Nucleus accumbens (tissue), 56 donors: ENCODE measurements at regions not wholly inside any gene's neighbourhood (a gene's known extent, or its start where the extent isn't known, plus 50 kb on each side); places are given as distances from the start of the nearest gene placed in this dataset.

Experiments used
- DNase-seq, 56 donors: peaks; one replicate each; lab custom pipeline; 2025; lab: John Stamatoyannopoulos, UW

DNA sequence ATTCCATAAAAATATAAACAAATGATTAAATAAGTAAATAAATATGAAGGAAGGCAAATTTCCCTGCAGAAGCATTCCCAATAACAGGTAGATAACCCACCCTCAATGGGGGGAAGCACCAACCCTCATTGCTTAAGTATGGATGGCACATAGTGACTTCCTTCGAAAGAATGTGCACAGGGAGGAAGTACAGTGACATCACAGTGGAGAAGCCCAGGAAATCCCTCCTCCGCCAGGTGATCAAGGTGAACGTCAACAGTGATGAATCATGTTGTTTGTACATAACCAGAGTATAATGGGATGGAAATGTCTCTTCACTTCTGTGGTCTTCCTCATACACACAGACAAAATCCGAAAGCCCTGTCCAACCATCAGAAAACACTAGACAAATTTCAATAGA is 267.9 kb downstream of the THBS2 start:
- DNase-seq: no peak

DNA sequence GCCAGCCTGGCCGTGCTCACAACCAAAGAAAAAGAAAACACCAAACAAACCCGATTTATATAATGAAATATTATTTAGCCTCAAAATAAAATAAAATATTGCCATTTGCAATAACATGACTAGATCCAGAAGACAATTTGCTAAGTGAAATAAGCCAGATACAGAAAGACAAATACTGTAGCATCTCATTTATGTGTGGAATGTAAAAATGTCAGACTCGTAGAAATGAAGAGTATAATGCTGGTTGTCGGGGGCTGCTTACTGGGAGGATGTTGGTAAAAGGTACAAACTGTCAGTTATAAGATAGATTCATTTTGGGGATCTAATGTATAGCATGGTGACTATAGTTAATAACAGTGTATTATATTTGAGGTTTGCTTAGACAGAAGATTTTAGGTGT is 269.7 kb downstream of the THBS2 start:
- no peak for DNase-seq

DNA sequence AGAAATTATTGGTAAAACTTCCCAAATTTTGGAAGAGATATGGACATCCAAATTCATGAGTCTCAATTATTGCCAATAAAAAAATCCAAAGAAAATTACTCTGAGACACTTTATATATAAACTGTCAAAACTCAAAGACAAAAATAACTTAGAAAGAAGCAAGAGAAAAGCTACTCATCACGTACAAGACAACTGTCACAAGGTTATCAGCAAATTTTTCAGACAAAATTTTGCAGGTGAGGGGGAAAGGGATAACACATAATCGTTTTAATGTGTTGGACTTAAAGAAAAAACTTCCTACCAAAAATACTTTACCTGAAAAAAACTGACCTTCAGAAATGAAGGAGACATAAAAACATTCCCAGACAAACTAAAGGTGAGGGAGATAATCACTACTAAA is 272.5 kb downstream of the THBS2 start:
- DNase-seq: no peak

DNA sequence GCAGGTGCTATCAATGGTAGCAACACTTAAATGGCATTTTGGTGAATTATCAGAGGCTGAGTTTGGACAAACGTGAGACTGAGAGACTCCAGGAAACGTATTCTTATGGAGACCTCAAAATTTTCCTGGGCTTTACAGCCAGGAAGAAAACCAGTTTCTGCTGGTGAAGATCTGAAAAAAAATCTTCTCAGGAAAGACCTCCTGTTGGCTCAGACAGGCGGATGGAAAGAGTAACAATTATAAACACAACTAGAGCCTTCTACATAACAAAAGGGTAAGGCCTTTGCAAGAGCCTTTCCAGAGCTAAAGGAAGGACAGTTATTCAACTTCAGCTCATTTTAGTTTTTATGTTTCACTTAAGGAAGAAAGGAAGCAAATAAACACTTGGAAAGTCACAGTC is 274.4 kb downstream of the THBS2 start:
- no peak for DNase-seq

DNA sequence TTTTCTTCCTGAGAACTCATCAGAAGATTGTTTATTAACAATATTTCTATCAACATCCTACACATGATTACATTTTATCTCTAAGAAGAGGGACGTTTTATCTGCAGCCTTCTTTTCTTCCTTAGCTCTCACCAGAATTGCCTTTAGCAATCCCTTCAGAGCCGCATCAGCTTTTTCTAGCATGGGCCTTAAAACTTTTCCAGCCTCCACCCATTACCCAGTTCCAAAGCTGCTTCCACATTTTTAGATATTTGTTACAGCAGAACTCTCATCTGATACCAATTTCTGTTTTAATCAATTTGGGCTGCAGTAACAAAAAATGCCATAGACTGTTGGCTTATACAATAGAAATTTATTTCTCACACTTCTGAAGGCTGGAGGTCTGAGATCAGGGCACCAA is 281.5 kb downstream of the THBS2 start:
- no peak for DNase-seq

DNA sequence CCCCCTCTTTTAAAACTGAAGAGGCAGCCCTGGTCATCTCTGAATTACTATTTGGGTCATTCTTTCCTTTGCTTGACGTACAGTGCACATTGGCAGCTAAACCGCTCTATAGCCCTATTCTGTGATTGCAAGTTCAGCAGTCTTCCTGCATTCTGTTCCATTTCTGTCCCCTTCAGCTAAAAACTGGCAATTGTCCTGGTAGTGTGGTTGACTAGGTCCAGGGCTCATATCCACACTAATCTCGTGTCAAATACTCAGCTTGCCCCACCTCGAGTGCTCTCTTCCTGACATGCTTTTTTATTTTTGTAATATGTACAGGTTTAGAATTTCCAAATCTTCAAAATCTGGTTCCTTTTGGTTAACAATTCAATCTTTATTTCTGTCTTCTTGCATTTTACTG is 282.1 kb downstream of the THBS2 start:
- no peak for DNase-seq

DNA sequence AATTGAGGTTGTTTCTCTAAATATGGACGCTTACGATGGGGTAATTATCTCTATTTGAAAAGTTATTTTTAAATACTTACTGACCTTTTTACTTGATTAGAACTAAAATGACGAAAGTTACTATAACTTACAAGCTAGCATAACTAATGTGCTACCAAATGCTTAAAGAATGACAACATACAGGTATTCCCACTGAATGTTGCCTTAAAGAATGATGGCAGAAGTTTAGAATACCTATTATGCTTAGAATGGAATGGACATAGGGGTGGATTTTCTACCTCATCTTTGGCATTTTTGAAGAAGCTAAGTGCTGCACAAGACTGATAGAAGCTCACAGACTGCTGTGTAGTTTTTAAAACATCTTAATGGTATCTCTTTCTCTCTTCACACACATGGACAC is 284.8 kb downstream of the THBS2 start:
- no peak for DNase-seq

DNA sequence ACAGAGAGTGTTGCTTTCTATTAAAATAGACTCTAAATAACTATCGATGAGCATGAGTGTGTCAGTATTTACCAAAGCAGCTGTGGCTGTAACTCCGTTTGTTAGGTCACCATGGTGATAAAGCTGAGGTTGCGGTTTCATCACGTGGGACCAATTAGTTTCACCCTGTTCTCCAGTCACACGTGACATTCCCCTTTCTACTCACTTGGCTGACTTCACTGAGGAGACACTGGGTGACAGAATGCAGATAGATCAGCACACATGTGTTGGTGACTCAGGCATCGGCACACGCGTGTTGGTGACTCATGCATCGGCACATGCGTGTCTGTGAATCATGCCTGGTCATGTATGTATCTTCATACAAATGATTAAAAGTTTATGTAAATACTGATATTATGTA is 285.4 kb downstream of the THBS2 start:
- DNase-seq: peak in 3 of 56 donors; percentile 2 to 20 (median 17)

DNA sequence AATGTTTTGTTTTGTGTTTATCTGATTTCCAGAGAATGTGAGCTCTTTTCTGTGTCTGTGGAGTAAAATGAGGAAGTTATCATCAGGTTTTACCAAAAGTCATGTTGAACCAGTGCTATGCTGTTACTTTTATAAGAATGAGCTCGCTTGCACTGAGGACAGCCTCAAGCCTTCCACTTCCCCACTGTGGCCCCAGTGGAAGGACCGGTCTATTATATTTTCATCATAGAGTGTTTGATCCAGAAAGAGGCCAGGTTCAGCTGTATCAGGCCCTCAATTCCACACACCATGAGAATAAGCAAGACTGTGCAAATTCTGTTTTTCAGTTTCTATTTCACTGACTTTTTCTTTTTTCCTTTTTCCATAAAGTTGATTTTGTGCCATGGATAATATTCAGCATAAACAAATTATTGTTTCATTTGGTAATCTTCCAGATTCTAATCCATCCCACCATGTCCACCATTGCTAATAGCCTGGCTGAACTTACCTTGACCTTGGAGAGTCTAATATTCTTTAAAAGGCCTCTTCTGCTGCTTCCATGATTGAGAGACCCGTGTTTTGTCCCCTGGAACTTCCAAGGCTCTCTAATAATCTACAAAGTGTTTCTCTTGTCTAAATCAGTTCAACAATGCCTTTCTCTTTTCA is 286.2 kb downstream of the THBS2 start:
- no peak for DNase-seq

DNA sequence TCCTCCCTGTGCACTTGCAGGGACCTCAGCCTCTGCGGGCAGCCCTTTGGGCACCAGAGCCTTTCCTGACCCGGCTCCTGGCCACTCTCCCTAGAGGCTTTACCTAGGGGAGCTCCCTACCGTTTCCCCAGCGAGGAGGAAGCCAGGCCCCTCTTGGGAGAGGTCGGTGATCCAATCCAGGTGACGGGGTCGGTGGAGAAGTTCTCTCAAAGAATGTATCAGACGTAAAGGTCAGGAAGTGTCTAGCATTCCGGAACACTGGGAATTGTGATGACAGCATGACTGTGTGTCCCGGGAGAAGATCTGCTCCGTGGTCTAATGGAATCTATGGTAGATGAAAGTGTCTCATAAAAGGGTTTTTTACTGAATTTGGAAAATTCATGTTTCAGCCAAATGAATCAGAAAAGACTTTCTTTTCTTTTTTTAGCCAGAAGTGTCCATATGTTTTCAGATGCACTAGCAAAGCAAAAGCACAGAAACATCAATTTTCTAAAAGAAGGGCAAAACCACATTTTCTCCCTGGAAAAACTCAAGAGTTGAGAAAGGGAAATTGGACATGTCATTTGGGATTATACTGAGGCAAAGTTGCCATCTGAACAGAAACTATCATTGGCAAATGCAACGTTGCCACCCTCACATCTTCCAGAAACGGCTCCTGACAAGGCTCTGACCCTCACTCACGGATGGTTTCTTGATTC is 289.4 kb downstream of the THBS2 start:
- DNase-seq: no peak

DNA sequence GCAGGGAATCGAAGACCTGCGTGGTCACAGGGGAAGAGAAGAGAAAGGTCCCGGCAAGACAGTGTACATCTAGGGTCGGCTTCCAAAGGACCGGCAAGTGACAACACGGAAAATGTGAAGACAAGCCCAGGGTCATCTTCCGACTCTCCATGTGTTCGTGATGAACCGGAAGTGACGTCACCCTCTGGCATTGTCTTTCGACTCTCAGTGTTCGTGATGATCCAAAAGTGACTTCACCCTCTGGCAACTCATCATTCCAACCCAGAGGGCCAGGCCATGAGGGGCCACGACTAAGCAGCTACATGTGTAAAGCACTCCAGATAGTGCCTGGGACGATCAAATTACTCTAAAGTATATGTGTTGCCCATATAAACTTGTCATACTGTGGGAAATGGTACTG is 290.8 kb downstream of the THBS2 start:
- peak in 1 of 56 donors; percentile 25 for DNase-seq

DNA sequence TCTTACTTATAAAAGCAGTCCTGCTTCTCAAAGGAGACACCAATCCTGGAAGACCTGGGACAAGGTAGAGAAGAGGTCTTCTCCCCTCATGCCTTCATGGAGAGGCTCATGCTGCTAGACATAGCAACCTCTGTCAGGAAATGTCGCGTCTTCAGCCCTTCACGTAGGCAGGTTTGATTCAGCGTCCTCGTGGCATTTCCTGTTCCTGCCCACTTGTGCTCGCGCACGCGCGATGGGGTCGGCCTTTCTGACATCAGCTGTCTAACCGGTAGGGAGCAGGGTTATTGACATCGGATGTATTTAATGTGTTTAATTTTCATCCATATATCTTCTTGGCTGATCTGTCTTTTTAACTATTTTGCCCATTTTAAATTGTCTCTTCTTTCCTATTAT is 292.4 kb downstream of the THBS2 start:
- DNase-seq: no peak

DNA sequence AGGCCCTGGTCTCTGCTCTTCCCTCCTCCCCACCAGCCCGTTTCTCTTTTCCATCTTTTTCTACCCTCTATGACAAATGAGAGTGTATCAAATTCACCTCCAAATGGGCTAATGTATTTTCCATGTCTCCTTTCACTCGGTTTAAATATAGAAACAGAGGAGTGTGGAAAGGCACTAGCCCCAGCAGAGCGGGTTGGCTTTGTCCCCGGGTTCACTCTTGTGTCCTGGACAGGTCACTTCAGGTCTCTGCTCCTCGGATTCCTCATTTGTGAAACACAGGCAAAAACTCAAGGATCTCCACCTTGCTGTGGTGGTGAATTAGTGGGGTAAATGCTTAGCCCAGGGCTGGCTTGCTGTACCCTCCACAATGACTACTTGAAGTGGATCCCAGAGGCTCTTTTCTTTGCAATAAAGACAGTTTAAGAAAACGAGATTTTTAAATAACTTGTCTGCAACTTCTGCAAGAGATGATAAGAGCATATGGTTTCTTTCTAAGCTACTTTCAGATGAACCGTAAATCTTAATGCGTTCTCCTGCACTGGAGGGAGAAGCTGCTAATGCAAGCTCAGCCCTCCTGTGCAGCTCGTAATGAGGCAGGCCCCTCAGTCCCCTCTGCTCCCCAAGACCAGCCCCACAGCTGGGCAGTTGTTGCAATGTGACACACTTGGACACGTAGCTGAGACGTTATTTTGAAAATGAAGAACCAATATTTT is 292.9 kb downstream of the THBS2 start:
- no peak for DNase-seq

DNA sequence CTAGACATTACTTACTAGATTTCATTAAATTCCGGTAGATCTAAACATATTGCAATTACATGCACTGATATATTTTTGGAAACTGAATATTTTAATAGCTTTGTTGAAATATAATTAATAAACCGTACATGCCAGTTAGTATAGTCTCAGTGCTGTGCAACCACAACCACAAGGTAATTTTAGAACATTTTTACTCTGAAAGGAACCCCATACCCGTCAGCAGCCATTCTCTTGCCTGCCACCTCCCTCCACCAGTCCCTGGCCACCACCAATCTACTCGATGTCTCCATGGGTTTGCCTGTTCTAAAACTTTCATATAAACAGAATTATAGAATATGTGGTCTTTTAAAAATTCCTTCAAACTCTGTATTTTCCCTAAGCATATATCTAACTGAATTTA is 293.9 kb downstream of the THBS2 start:
- no peak for DNase-seq

DNA sequence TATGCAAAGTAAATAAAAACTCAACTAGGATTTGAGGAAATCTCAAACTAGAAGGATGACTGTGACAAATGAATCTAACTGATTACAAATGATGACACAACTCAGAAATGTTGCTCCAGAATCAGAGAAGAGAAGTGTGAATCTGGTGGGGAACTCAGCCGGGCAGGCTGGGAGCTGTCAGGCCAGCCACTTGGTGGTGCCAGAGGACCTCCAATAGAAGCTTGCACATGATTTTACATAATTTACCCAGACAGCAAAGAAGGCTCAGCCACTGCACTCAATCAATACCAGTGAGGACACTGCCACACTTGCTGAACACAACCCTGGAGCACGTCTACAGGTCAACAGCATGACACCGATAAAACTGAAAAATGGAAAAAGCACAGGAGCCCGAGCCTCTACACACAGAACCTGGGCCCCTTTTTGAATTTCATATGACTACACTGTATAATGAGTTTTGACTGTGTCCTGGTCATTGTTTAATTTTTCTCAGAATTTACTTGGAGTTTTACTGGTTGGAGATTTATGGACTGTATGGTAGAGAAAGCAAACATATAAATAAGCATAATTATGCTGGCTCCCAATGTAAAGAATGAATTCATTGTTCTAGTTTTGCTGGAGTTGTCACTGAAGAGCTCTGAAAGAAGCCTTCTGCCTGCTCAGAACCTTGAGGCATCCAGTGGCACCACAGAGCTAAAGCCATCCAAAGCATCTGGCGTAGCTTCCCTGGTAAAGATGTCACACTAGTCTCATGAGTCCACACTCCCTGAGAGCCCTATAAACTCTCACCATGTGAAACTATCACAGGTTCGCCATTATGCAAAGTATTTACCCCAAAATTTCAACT is 296.5 kb downstream of the THBS2 start:
- DNase-seq: peak in 49 of 56 donors; percentile 4 to 82 (median 46)

DNA sequence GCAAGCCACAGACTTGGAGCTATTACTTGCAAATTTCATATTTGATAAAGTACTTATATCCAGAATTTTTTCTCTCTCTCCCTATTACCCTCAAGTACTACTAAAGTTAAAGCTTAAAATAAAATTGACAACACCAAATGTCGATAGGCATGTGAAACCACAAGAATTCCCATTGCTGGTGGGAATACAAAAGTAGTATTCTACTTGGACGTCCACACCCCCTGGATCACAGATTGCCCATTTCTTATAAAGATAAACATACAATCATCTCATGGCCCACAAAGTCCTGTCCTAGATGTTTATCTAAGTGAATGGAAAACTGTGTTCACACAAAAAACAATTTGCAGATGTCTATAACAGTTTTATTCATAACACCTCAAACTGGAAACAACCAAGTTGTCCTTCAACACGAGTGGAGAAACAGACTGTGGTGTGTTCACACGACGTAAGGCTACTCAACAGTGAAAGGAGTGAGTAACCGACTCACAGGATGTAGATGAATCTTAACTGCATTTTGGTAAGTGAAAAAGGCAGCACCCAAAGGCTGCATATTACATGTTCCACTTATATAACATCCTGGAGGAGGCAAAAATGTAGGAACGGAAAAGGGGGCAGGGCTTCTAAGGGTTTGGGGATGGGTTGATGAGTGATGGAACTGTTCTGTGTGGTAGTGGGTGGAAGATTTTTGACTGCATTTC is 297.4 kb downstream of the THBS2 start:
- no peak for DNase-seq

DNA sequence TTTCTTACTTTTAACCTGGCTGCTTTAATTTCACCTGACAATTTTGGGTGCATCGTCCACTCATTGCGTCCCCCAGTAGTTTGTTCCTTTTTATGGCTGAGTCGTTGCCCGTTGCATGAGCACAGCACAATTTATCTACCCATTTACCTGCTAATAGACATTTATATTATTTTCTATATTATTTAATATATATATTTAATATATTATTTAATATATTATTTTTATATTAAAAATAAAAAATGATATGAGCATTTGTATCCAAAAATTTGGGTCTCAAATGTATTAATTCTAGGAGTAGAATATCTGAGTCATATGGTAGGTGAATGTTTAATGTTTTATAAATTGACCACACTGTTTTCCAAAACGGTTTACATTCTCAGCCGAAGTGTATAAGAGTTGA is 300.2 kb downstream of the THBS2 start:
- no peak for DNase-seq

DNA sequence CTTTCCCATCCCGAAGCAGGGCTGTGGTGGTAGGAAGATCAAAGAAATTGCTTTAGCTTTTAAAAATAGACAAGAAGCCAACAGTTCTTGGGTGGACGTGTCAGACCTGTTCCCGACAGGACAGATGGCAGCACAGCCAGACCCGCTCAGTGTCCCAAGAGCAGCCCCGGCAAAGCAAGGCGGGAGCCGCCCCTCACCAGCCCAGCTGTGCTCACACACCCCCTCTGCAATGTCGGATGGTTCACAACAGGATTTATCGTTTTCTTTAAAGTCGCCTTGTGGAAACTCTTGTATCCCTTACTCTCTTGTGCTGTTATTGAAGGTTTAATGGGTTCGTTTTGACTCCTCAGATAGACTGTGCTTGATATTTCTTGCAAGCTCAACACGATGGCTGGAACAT is 302.4 kb downstream of the THBS2 start:
- no peak for DNase-seq

DNA sequence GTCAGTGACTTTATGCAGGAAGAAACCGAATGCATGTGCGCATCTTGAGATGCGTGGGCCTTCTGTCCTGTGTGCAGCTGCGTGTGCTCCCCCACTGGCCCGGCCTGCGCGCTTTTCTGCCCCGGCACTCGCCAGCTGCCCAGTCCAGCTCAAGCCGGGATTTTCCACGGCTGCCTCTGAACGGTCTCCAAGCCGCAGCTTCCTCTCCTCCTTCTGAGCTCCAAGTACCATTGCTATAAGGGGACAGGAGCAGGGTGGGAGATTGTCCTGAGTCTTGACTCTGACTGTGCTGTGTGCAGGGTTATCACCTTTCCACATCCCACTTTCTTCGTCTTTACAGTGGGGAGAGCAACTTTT is 302.8 kb downstream of the THBS2 start:
- no peak for DNase-seq
